ENCODE measurements at regions not wholly inside any gene's neighbourhood (a gene's known extent, or its start where the extent isn't known, plus 50 kb on each side); places are given as distances from the start of the nearest gene placed in this dataset.
"Not testable (repeated sequence)": the region's sequence is repeated elsewhere in the genome, so short reads cannot be mapped to it uniquely, and the experiment has no call there.

DNA sequence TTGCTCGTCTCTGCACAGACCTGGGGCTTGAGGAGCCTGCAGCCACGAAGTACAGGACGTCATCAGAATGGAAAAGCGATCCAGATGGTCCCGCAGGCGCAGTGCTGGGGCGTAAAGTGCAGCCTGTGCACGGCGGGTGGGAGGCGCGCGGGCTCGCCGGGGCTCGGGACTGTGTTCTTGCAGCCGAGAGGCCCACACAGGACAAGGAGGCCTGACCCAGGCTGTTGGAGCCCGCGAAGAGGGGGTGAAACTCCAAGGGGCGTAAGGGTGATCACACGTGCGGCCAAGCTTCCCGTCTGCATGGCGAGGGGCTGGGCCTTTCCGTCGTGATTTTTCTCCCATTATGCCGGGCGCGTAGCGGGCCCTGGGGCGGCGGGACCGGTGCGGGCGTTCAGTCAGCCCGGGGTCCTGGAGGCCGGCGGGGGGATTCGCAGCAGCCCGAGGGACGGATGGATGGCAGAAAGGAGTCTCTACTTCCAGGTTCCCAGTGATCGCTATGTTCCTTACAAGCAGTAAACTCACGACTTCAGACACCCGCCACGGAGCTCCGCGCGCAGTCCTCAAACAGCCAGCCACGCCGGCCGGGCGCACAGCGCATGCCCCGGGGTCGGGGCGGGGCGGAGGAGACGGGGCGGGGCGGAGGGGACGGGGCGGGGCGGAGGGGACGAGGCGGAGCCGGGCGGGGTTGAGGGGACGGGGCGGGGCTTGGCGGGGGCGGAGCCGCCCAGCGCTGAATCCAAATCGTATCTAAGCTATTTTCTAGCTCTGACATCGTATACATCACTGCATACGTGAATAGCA, 141.0 kb upstream of the KCNJ18 start:
- DNase-seq: peak; percentile 86

DNA sequence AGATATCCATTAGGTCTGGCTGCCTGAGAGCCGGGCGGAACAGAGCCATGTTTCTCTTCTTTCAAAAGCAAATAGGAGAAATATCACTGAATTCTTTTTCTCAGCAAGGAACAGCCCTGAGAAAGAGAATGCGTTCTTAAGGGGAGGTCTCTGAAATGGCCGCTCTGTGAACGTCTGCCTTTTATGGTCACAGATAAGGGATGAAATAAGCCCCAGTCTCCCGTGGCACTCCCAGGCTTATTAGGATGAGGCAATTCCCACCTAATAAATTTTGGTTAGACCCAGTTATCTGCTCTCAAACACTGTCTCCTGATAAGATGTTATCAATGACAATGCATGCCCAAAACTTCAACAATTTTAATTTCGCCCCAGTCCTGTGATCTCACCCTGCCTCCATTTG, 133.4 kb upstream of the KCNJ18 start:
- not testable (repeated sequence) for DNase-seq

DNA sequence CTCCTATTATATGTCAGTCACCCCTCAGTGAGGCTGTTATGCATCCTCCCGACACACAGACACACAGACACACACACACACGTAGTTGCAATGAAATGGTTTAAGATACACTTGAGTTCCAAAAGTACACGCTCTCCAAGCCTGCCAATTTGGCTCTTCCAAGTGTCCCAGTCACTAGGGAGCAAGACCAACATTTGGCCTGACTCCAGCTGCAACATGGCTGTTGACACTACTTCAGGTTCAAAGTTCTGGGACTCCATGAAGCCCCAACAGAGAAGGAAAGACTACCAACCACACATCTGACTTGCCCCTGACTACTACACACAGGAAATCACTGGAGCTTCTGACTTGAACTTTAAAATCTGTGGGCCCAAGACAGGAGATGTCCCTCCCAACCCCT, 128.1 kb upstream of the KCNJ18 start:
- DNase-seq: no peak

DNA sequence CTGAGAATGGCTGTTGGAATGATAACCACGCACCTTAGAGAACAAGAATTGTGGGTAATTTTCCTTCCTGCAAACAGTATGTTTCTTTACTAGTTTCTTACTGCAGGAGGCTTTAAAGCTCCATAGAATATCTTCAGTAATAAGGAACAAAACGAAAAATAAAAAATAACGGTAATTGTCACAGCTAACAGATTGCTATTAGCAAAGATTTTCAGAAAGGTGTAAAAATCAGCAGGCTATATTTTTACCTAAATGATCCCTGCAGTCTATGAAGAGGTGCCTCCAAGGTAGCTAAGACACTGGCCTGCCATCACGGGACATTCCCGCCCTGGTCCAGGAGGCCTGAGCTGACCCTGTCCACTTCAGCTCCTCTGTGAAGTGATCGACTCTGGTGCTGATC, 127.6 kb upstream of the KCNJ18 start:
- not testable (repeated sequence) for DNase-seq

DNA sequence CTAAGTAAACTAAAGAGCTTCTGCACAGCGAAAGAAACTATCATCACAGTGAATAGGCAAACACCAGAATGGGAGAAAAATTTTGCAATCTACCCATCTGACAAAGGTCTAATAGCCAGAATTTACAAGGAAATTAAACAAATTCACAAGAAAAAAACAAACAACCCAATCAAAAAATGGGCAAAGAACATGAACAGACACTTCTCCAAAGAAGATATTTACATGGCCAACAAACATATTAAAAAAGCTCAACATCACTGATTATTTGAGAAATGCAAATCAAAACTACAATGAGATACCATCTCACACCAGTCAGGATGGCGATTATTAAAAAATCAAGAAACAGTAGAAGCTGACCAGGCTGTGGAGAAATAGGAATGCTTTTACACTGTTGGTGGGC, 121.9 kb upstream of the KCNJ18 start:
- not testable (repeated sequence) for DNase-seq

DNA sequence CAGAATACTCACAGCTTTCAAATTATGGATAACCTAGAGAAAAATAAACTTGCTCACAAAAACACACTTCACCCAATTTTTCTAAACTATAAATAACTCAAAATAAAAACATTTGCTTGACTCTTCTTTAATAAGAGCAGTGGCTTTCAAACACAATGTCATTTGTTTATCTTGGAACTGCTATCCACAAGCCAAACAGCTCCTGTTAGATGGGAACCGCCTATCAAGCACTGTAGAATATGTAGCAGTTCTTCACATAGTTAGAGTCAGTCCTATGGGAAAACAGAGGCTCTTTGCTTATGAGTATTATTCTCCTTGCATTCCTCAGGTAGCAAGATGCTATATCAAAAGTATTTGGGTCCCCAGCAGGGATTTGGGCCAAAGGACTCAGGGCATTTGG, 120.2 kb upstream of the KCNJ18 start:
- DNase-seq: not testable (repeated sequence)

DNA sequence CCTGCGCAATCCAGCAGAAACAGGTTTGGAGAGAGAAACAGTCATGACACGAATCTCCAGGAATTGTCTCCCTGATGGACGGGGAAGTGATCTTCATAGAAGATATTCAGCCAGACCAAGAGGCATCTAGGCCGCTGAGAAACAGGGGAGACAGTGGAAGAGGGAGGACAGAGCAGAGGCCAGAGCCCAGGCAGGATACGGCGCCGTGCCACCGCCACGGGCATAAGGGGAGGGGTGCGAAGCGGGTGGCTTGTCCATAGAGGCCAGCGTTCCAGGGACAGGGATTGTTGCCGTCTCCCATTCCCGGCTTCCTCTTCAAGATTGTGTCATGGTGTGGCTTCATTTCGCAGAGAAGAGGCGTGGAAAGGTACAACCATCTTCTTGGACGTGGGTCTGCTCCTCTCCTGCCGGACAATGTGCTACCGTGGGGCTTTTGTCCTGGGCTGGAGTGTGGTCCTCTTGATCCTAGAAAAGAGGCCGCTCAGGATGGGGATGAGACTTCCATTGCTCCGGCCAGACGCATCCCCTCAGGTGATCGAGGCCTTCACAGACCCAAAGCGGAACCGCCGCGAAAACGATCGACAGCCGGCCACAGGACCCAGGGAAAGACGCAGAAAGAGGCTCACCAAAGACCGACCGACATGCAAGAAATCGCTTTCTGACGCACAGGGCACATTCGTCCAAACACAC, 118.9 kb upstream of the KCNJ18 start:
- not testable (repeated sequence) for DNase-seq

DNA sequence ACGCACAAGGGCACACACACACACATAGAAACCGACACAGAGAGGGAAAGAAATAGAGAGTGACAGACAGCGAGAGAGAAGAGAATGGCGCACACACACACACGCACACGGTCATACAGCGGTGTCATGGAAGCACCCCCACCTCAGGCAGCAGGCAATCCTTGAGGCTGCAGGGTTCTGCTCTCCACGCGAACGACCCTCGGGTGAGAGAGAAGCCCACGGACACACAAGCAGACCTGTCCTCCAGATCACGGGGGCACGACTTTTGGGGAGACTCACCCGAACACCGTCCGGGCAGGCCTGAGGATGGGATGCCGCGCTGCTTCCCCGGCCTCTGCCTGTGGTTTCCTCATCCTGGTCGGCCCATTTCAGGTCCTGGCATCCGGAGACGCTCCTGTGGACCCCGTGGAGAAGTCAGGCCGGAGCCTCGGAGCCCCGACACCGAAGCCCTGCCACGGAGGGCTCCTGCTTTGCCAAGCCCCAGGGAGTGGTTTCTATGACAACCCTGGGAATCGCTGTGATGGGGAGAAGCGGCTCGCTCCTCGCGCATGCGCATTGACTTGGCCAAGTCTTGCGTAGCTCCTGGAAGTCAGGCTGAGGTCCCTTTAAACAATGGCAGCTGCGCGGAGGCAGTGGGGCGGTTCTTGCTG, 118.2 kb upstream of the KCNJ18 start:
- peak; percentile 43 for DNase-seq

DNA sequence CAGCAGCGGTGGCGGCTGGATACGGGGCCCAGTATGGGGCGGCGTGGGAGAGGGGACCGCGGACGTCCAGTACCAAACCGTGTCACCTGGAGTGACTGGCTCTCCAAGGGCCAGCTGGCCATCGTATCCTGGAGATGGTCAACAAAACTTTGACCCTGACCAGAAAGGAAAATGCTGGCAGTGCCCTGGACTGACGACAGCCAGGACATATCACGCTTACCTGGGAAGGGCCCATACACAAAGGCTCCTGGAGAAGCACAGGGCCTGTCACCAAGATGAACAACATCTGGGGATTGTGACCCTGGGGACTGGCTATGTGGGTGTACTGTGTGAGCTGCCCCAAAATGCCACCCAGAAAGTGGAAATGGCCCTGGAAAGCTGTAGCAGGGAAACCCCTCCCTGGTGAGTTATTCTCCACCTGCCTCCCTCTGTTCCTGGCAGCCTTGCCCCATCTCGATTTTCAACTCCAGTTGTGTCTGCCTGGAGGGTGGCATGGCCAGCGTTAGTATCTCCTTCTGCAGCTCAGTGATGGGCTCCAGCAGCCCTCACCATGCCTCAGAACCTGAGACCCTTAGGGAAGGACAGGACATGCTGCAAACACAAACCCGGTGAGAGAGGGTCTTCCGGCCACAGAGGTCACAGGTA, 117.6 kb upstream of the KCNJ18 start:
- not testable (repeated sequence) for DNase-seq

DNA sequence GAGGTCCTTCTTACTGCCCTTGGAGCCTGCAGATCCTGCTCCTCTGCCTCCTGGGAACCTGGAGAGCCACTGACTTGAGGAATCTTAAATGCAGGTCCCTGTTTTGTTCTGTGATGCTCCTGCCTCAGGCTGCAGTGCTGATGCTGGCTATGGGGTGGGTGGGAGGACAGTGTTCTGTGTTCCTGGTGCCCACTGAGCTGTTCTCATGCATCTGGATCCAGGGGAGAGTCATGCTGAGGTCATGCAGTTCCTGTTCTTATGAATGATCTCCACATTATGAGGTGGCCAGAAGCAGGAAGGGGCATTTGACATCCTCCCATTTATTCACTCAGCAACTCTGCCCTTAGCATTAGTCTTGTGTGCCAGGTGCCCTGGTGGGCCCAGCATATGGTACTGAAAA, 113.5 kb upstream of the KCNJ18 start:
- not testable (repeated sequence) for DNase-seq

DNA sequence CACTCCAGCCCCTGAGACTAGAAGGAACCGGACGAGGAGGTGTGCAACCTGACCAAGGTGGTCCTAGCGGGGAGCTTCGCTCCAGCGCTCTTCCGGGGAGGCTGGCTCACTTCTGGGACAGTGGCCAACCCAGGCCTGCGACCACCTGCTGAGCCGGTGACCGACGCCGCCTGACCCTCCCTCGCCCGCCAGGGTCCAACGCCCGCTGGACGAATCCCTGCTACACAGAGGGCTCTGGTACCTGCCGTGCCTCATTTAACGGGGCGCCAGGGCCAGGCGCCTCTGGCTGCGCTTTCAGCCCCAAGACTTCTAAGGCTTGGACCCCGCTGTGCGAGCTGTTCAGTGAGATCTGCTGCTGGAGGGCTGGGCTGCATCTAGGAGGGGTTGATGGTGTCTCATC, 99.5 kb upstream of the KCNJ18 start:
- DNase-seq: no peak

DNA sequence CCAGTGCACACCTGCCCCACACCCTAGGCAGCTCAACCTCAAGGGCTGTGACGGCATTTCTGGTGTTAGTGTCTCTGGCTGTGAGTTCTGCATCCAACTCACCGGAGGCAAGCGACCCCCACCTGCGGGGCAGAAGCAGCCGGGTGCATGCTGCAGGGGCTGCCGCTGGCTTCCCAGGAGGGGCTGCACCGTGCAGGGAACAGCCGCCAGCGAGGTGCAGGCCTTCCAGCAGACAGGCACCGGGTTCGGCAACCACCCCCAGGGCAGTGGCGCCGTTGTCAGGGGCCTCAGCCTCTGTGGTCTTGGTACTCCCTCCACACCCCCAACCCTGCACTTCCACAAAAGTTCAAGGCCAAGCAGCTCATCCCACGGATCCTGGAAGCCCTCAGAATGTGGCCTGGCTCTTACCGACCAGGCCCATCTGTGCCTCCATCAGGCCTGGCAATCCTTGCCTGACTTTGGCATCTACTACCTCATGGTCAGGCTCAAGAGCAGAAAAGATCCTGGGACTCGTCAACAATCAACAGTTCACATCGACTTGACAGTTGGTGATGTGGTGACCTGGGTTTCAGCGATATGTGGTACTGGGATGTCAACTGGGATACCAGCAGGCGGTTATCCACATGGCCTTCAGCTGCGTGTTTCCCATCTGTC, 98.7 kb upstream of the KCNJ18 start:
- not testable (repeated sequence) for DNase-seq

DNA sequence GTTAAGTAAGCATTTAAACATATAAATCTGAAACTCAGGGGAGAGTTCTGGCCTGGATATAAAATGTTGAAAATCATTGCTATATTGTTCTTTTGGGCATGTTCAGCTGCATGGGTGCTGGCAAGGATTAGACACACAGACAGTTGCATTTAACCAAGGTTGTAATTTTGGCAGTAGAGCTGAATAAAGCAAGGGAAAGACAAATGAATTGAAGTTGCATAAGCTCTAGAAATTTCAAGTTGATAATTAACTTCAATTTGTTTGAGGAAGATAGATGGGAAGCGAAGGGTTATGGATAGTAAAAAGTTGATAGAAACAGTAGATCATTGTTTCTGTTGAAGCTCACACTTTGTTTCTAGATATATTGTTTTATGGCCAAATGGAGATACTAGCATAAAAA, 97.2 kb upstream of the KCNJ18 start:
- DNase-seq: no peak

DNA sequence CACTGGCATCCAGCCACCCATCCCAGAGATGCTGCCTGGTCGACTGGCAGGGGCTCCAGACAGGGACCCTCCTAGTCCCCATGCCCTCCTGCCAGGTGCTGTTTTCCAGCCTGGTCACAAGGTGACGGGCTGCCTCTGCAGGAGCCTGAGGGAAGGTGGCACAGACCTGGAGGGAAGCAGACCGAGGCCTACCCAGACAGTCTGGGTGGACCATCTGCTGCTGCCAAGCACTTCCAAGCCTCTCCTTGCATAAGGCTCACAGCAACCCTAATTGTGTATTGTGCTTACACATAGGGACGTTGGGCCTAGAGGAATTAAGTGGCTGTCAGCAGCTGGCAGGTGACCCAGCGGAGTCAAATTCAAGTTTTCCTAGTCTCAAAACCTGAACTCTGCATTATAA, 90.1 kb upstream of the KCNJ18 start:
- no peak for DNase-seq

DNA sequence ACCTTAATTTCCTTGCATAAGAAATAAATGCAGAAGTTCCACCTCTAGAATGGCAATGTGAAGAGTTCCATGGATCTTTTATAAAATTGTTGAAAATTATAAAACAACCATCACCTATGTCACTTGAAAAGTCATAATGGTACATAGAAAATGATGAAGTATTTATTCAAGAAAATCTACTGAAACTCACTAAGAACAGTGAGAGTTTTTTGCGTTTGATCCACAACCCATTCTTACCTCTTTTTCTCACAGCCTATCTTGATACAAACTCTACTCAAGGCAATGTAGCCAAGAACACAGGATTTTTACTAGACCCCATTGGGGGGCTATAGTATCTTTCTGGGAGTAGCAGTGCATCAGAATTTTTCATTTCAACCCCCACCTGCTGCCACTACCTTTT, 89.0 kb upstream of the KCNJ18 start:
- DNase-seq: not testable (repeated sequence)

DNA sequence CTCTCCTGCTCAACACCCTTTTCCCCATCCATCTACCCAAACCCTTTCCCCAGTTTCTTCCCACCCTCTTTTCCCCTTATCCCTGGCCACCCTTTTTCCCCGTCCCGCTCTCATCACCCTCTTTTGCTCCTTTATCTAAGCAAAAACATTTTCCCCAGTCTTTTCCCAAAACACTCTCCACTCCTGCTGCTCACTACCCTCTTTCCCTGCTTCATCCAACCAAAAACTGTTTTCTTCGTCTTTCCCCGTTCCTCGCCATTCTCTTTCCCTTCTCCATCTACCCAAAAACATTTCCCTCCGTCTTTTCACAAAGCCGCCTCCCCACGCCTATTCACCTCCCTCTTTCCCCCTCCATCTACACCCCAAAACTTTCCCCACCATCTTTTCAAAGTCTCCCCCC, 80.9 kb upstream of the KCNJ18 start:
- DNase-seq: not testable (repeated sequence)

DNA sequence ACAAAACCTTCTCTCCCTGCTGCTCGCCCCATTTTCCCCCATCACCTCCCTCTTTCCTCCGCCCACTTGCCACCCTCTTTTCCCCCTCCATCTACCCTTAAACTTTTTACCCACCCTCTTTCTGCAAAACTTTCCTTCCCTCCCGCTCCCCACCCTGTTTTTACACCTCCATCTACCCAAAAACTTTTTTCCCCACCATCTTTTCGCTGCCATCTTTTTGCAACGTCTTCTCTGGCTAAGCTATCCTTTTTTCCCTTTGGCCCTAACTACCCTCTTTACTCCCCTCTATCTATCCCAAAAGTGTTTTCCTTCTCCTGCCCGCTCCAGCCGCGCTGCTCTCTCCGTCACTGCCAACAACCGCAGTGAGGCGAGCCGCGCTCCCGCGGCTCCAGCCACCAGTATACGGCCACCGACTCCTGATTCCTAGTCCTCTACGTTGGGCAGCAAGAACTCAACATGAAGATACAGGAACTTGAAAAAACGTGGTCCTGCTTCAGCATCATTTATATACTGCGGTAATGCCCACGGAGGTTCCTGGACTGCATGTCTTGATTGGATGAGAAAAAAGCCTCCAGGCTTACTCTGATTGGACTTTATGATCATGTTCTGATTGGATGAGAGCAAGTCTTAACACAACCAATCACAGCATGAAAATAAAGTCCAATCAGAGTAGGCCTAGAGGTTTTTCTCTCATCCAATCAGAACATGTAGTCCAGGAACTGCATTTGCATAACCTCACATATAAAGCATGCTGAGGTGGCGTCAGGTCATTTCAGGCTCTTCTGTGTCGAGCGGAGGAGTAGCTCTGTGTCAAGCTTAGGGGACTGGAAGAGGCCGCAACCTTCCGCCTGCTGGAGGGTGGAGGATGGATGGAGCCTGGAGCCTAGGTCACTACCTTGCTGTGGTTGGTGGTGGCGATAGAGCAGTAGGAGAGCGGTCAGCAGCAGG, 79.9 kb upstream of the KCNJ18 start:
- DNase-seq: not testable (repeated sequence)

DNA sequence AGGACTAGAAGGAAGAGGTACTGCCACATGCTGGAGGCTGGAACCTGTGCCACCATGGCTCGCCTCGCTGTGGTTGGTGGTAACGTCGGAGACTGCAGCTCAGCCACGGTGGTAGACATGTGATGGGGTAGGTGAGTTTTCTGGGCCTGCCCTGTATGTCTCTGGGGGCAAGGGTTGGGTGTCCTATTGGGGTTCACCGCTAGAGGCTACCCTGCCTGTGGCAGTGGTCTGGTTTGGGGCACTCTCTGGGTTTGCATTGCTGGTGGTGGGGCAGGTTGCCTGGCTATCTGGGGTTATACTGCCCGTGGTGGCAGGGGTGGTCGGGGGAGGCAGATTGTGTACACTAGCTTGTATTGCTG, 79.3 kb upstream of the KCNJ18 start:
- DNase-seq: no peak

DNA sequence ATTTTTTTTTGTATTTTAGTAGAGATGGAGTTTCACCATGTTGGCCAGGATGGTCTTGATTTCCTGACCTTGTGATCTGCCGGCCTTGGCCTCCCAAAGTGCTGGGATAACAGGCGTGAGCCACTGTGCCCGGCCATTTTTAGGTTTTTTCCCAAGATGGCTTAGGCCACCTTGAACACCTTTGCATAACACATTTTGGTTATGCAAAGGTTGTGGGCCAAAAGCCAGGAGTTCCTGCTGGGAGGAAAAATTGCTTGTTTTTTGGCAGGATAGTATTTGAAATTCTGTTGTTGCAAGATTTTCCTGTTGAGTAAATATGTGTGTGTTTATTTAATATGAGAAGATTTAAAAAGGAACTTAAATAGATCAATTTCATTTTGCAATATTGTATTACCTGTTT, 65.3 kb upstream of the KCNJ18 start:
- DNase-seq: not testable (repeated sequence)
